ENCODE measurements at regions not wholly inside any gene's neighbourhood (a gene's known extent, or its start where the extent isn't known, plus 50 kb on each side); places are given as distances from the start of the nearest gene placed in this dataset.

DNA sequence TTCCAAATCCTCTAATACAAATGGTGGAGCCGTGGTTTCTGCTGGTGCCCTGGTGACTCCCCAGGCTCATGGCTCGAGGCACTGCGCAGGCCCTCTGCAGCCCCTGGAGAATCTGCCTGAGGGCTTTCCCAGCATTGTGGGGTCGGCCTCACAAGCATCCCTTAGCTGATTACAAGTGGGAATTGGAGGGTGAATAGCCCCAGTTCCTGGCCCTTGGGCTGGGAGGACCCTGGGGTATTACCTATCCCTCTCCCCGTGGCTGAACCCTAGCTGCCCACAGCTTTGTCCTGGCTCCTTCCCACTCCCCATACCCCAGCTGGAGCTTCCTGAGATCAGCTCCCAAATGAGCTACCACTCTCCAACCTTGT, 212.2 kb upstream of the CST7 start:
- TF ChIP-seq, protein P1, sequence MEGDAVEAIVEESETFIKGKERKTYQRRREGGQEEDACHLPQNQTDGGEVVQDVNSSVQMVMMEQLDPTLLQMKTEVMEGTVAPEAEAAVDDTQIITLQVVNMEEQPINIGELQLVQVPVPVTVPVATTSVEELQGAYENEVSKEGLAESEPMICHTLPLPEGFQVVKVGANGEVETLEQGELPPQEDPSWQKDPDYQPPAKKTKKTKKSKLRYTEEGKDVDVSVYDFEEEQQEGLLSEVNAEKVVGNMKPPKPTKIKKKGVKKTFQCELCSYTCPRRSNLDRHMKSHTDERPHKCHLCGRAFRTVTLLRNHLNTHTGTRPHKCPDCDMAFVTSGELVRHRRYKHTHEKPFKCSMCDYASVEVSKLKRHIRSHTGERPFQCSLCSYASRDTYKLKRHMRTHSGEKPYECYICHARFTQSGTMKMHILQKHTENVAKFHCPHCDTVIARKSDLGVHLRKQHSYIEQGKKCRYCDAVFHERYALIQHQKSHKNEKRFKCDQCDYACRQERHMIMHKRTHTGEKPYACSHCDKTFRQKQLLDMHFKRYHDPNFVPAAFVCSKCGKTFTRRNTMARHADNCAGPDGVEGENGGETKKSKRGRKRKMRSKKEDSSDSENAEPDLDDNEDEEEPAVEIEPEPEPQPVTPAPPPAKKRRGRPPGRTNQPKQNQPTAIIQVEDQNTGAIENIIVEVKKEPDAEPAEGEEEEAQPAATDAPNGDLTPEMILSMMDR (IDR thresholded peaks at IDR 0.05): no peak
- TF ChIP-seq SIN3A (IDR thresholded peaks at IDR 0.05; ENCODE audit: borderline replicate concordance, insufficient read depth, low read depth, low read length): no peak
- TF ChIP-seq POLR2AphosphoS5 (IDR thresholded peaks at IDR 0.05; ENCODE audit: low read depth, low read length): no peak
- TF ChIP-seq, protein P2, sequence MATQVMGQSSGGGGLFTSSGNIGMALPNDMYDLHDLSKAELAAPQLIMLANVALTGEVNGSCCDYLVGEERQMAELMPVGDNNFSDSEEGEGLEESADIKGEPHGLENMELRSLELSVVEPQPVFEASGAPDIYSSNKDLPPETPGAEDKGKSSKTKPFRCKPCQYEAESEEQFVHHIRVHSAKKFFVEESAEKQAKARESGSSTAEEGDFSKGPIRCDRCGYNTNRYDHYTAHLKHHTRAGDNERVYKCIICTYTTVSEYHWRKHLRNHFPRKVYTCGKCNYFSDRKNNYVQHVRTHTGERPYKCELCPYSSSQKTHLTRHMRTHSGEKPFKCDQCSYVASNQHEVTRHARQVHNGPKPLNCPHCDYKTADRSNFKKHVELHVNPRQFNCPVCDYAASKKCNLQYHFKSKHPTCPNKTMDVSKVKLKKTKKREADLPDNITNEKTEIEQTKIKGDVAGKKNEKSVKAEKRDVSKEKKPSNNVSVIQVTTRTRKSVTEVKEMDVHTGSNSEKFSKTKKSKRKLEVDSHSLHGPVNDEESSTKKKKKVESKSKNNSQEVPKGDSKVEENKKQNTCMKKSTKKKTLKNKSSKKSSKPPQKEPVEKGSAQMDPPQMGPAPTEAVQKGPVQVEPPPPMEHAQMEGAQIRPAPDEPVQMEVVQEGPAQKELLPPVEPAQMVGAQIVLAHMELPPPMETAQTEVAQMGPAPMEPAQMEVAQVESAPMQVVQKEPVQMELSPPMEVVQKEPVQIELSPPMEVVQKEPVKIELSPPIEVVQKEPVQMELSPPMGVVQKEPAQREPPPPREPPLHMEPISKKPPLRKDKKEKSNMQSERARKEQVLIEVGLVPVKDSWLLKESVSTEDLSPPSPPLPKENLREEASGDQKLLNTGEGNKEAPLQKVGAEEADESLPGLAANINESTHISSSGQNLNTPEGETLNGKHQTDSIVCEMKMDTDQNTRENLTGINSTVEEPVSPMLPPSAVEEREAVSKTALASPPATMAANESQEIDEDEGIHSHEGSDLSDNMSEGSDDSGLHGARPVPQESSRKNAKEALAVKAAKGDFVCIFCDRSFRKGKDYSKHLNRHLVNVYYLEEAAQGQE (IDR thresholded peaks at IDR 0.05; ENCODE audit: insufficient read depth in 1 of 2, low read depth in 2 of 2, low read length in 1 of 2): no peak
- no peak for TF ChIP-seq TCF7L2 (IDR thresholded peaks at IDR 0.05; ENCODE audit: low read depth, low read length)
